Naive thymus-derived CD8-positive, alpha-beta T cell (primary cell): ENCODE measurements at regions not wholly inside any gene's neighbourhood (a gene's known extent, or its start where the extent isn't known, plus 50 kb on each side); places are given as distances from the start of the nearest gene placed in this dataset.

Experiments
- ATAC-seq, 2 donors: fragments of 150-1000 bp; cut with Tn5 transposase in 1 of 2; sonication (Bioruptor Pico), chemical (Tn5 transposase) in 1 of 2; 1 replicate in 1 of 2; 2 replicates in 1 of 2; pipeline ENCODE4 v1.10.0; 2021; ENCODE audit warnings: mild to moderate bottlenecking in 2 of 2, moderate library complexity in 2 of 2
- POLR2A ChIA-PET: fragments of 350-600 bp; sonication (Branson Sonifier 250); formaldehyde crosslinking; loops from one replicate; lab custom pipeline; 2021; ENCODE audit warnings: antibody characterized with exemption; lab: Charles Lee
- DNase-seq, 10 donors: peaks; one replicate each; pipeline versions ENCODE4 v3.0.0 to v3.0.0-alpha.2; 2020 to 2022
- H3K27ac Mint-ChIP-seq, 10 donors: one replicate each; pipeline ENCODE4 v1.8.0; 2020 to 2022; ENCODE audit warnings: mild to moderate bottlenecking in 10 of 10, mixed read lengths in 10 of 10, moderate library complexity in 4 of 10, inconsistent platforms in 1 of 10
- H3K27me3 Mint-ChIP-seq, 5 donors: one replicate each; pipeline ENCODE4 v1.8.0; 2021 to 2022; ENCODE audit warnings: mixed read lengths in 5 of 5
- H3K36me3 Mint-ChIP-seq, 3 donors: one replicate each; pipeline ENCODE4 v1.8.0; 2020 to 2022; ENCODE audit warnings: mixed read lengths in 3 of 3, mild to moderate bottlenecking in 2 of 3, inconsistent platforms in 1 of 3
- H3K4me1 Mint-ChIP-seq, 4 donors: one replicate each; pipeline ENCODE4 v1.8.0; 2021 to 2022; ENCODE audit warnings: mixed read lengths in 4 of 4
- H3K4me3 Mint-ChIP-seq, 10 donors: one replicate each; pipeline ENCODE4 v1.8.0; 2020 to 2022; ENCODE audit warnings: mild to moderate bottlenecking in 10 of 10, mixed read lengths in 10 of 10, moderate library complexity in 6 of 10, inconsistent platforms in 1 of 10
- H3K9me3 Mint-ChIP-seq, 9 donors: one replicate each; pipeline ENCODE4 v1.8.0; 2020 to 2022; ENCODE audit warnings: mixed read lengths in 9 of 9, mild to moderate bottlenecking in 3 of 9, inconsistent platforms in 1 of 9, moderate library complexity in 1 of 9

DNA sequence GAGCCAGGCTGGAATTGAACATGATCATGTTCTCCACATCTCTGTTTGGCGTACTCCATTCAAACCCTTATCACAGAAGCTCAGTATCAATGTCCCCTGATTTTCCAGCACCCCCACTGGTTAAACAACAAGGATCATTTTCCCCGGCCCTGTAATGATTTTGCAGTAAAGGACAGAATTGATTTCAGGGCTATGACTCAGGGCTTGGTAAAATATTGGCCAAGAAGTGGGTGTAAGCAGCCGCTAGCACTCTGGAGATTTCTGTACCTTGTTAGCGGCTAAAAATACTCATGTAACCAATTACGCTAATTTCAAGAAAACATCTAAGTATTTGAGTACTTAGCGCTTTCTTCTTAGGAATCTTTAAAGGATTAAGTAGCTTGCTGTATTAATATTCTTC, 69.5 kb upstream of the FNDC3A start:
- Mint-ChIP-seq H3K4me1 (no peaks in the 10 kb centered on the region), H3K27ac (no peak overlapping the region), H3K4me3 (no peak overlapping the region), H3K27me3 (peaks cover under 1 to 7% (median 4%) of the 10 kb centered on the region in 5 donors), H3K36me3 (no peaks in the 10 kb centered on the region), H3K9me3 (no peaks in the 10 kb centered on the region)
- POLR2A ChIA-PET: no interaction called here
- DNase-seq (no peak), ATAC-seq (no peak)

GRCh38 chr13:48908381-48909055, 67.2 kb upstream of the FNDC3A start:
- DNase-seq (no peak), ATAC-seq (no peak)
- POLR2A ChIA-PET: no interaction called here
- Mint-ChIP-seq H3K36me3 (no peaks in the 10 kb centered on the region), H3K4me1 (no peaks in the 10 kb centered on the region), H3K27ac (no peak overlapping the region), H3K9me3 (no peaks in the 10 kb centered on the region), H3K27me3 (peaks cover 0 to 4% (median 2%) of the 10 kb centered on the region in 5 donors), H3K4me3 (no peak overlapping the region)

DNA sequence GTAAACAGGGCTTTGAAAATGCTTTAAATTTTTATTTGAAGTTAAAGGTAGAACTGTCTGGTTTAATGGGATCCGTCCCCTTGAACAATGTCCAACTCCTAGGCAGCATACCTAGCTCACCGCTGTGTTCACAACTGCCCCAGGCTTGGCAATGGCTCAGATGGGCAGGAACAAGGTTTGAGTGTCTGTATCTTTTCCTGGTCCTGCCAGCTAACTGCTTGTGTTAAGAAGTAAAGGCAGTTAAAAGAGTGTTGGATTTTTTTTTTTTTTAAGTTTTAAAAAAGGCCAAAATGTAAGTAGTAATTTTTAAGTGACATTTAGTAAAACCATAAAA, 66.7 kb upstream of the FNDC3A start:
- H3K4me3 Mint-ChIP-seq: no peak overlapping the region
- DNase-seq (no peak), ATAC-seq (no peak)
- H3K27ac Mint-ChIP-seq: no peak overlapping the region
- POLR2A ChIA-PET: no interaction called here
- no peaks in the 10 kb centered on the region for H3K9me3 Mint-ChIP-seq
- peaks cover 0 to 4% (median 2%) of the 10 kb centered on the region in 5 donors for H3K27me3 Mint-ChIP-seq
- H3K36me3 Mint-ChIP-seq: no peaks in the 10 kb centered on the region
- H3K4me1 Mint-ChIP-seq: no peaks in the 10 kb centered on the region

- POLR2A ChIA-PET: no interaction called here
- no peak for ATAC-seq
- peaks cover 0 to 8% (median 5%) of the 10 kb centered on the region in 5 donors for H3K27me3 Mint-ChIP-seq
- H3K4me1 Mint-ChIP-seq: no peaks in the 10 kb centered on the region
- peaks cover 0 to 1% (median 0%) of the 10 kb centered on the region in 3 donors for H3K36me3 Mint-ChIP-seq
- H3K27ac Mint-ChIP-seq: no peak overlapping the region
- no peak overlapping the region for H3K4me3 Mint-ChIP-seq
- no peak for DNase-seq
- H3K9me3 Mint-ChIP-seq: peaks cover 0 to under 1% (median 0%) of the 10 kb centered on the region in 9 donors
Observed at GRCh38 chr13:48910686-48911085, 65.0 kb upstream of the FNDC3A start.

- H3K36me3 Mint-ChIP-seq: peaks cover 0 to 1% (median 0%) of the 10 kb centered on the region in 3 donors
- ATAC-seq (no peak), DNase-seq (no peak)
- H3K4me3 Mint-ChIP-seq: no peak overlapping the region
- H3K4me1 Mint-ChIP-seq: peaks cover 0 to 2% (median 0%) of the 10 kb centered on the region in 4 donors
- H3K9me3 Mint-ChIP-seq: peaks cover 0 to 2% (median 0%) of the 10 kb centered on the region in 9 donors
- POLR2A ChIA-PET: no interaction called here
- peak overlapping the region in 1 of 10 donors; percentile 12 for H3K27ac Mint-ChIP-seq
- peaks cover 0 to 10% (median 5%) of the 10 kb centered on the region in 5 donors for H3K27me3 Mint-ChIP-seq
Observed at GRCh38 chr13:48919751-48920150, 56.0 kb upstream of the FNDC3A start.

- POLR2A ChIA-PET: no interaction called here
- no peaks in the 10 kb centered on the region for H3K36me3 Mint-ChIP-seq
- ATAC-seq: no peak
- H3K27me3 Mint-ChIP-seq: peaks cover 0 to 5% (median under 1%) of the 10 kb centered on the region in 5 donors
- H3K4me3 Mint-ChIP-seq: no peak overlapping the region
- no peak overlapping the region for H3K27ac Mint-ChIP-seq
- no peak for DNase-seq
- peaks cover 0 to 2% (median 0%) of the 10 kb centered on the region in 4 donors for H3K4me1 Mint-ChIP-seq
- peaks cover 0 to under 1% (median 0%) of the 10 kb centered on the region in 9 donors for H3K9me3 Mint-ChIP-seq
Observed at GRCh38 chr13:48920730-48921129, 55.0 kb upstream of the FNDC3A start.

GRCh38 chr13:48923376-48923775, 52.3 kb upstream of the FNDC3A start:
- no peaks in the 10 kb centered on the region for H3K36me3 Mint-ChIP-seq
- no peak for ATAC-seq
- H3K4me3 Mint-ChIP-seq: no peak overlapping the region
- H3K27me3 Mint-ChIP-seq: peaks cover 0 to 4% (median 0%) of the 10 kb centered on the region in 5 donors
- POLR2A ChIA-PET: interaction anchor here (0.7 kb wide), 1 partner anchor 667 kb away, joined by 3 read pairs; no protein-coding TSS in a partner anchor
- no peak for DNase-seq
- no peak overlapping the region for H3K27ac Mint-ChIP-seq
- H3K9me3 Mint-ChIP-seq: no peaks in the 10 kb centered on the region
- peaks cover 0 to 2% (median 0%) of the 10 kb centered on the region in 4 donors for H3K4me1 Mint-ChIP-seq

GRCh38 chr13:48925001-48925400, 50.7 kb upstream of the FNDC3A start:
- ATAC-seq (no peak), DNase-seq (no peak)
- no peaks in the 10 kb centered on the region for H3K9me3 Mint-ChIP-seq
- no peaks in the 10 kb centered on the region for H3K4me1 Mint-ChIP-seq
- no peak overlapping the region for H3K4me3 Mint-ChIP-seq
- POLR2A ChIA-PET: no interaction called here
- no peak overlapping the region for H3K27ac Mint-ChIP-seq
- H3K27me3 Mint-ChIP-seq: peaks cover 0 to 4% (median 0%) of the 10 kb centered on the region in 5 donors
- no peaks in the 10 kb centered on the region for H3K36me3 Mint-ChIP-seq
